A673 (cell line): ENCODE measurements at regions not wholly inside any gene's neighbourhood (a gene's known extent, or its start where the extent isn't known, plus 50 kb on each side); places are given as distances from the start of the nearest gene placed in this dataset.

Source experiments
- BruUV-seq: library from RNA; stranded (reverse); fragments of 400-500 nt; replicated peaks from 2 replicates; lab custom pipeline; 2021; lab: Mats Ljungman, UMichigan
- CTCF ChIA-PET: fragments of 300-600 bp; sonication (Branson Sonifier 250); formaldehyde crosslinking; loops from one replicate; lab custom pipeline; 2022; ENCODE audit warnings: antibody characterized with exemption; lab: Charles Lee
- POLR2A ChIA-PET: fragments of 300-600 bp; sonication (Branson Sonifier 250); formaldehyde crosslinking; loops from one replicate; lab custom pipeline; 2022; ENCODE audit warnings: antibody characterized with exemption; ENCODE audit not compliant: low non-redundant PET; lab: Charles Lee
- DNase-seq: peaks from one replicate; pipeline ENCODE4 v3.0.0-alpha.2; 2015; ENCODE audit warnings: low spot score
- H3K27ac ChIP-seq: fragments of 200-600 bp; sonication (generic); 2 replicates; pipeline ENCODE4 v1.5.1; 2016; ENCODE audit warnings: mixed run types, low read depth, mild to moderate bottlenecking, mixed read lengths, antibody characterized with exemption, low read length; ENCODE audit not compliant: poor library complexity, severe bottlenecking
- H3K27me3 ChIP-seq: fragments of 200-600 bp; sonication (generic); replicated peaks from 2 replicates; pipeline ENCODE4 v1.6.1; 2017; ENCODE audit warnings: mixed run types, low read depth, mild to moderate bottlenecking, mixed read lengths, antibody characterized with exemption, low read length; ENCODE audit not compliant: insufficient read depth, poor library complexity
- H3K36me3 ChIP-seq: fragments of 200-600 bp; sonication (generic); 2 replicates; pipeline ENCODE4 v1.6.1; 2016; ENCODE audit warnings: mixed run types, mild to moderate bottlenecking, mixed read lengths, antibody characterized with exemption, low read length; ENCODE audit not compliant: insufficient read depth, poor library complexity, severe bottlenecking
- H3K4me1 ChIP-seq: fragments of 200-600 bp; sonication (generic); 2 replicates; pipeline ENCODE4 v1.6.1; 2017; ENCODE audit warnings: mixed run types, mild to moderate bottlenecking, mixed read lengths, antibody characterized with exemption, low read length; ENCODE audit not compliant: insufficient read depth, poor library complexity, severe bottlenecking
- H3K4me3 ChIP-seq: fragments of 200-600 bp; sonication (generic); 2 replicates; pipeline ENCODE4 v1.5.1; 2016; ENCODE audit warnings: low read depth, mixed run types, mild to moderate bottlenecking, mixed read lengths, low read length; ENCODE audit not compliant: poor library complexity, severe bottlenecking
- H3K9me3 ChIP-seq: fragments of 200-600 bp; sonication (generic); 2 replicates; pipeline ENCODE4 v1.6.1; 2016; ENCODE audit warnings: mixed run types, low read depth, mild to moderate bottlenecking, mixed read lengths, antibody characterized with exemption, low read length; ENCODE audit not compliant: poor library complexity, severe bottlenecking
- EZH2 ChIP-seq: fragments of 200-600 bp; sonication (generic); IDR thresholded peaks from 2 replicates; pipeline ENCODE4 v1.6.1; 2017; ENCODE audit warnings: borderline replicate concordance, low read depth, mild to moderate bottlenecking, mixed read lengths, antibody characterized with exemption, low read length; ENCODE audit not compliant: poor library complexity, severe bottlenecking
- intact Hi-C: fragments of 100-400 bp; cut with micrococcal nuclease; formaldehyde crosslinking; loops from one replicate; pipeline ENCODE4 v1.10.0; 2022; ENCODE audit not compliant: unreplicated experiment
- TF ChIP-seq, protein P1 (sequence below): fragments of 300-800, 200-600 bp; sonication (generic); conservative IDR thresholded peaks from 2 replicates; pipeline ENCODE4 v1.5.1; 2017; ENCODE audit warnings: low read depth, mild to moderate bottlenecking, antibody characterized with exemption, low read length, moderate library complexity, mixed read lengths

DNA sequence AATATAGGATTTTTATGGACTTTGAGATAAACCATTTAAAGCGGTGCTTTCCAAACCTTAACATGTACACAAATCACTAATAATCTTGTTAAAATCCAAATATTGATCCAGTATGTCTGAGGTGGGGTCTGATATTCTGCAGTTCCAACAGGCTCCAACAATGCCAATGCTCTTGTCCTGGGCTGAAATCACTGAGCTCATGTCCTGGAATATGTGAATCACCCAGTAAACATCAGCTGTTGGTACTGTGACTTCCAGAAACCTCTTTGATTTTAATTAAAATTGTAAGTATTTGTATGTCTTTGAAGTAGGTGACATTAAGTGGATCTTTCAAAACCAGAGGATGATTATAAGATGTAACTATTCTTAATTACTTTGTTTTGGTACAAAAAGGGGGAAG, 52.8 kb upstream of the CAST start:
- Histone ChIP-seq H3K4me1 (peaks cover 25% of the 10 kb centered on the region), H3K9me3 (peaks cover 9% of the 10 kb centered on the region), H3K4me3 (no peak overlapping the region), H3K36me3 (no peaks in the 10 kb centered on the region), H3K27ac (no peak overlapping the region), H3K27me3 (no peaks in the 10 kb centered on the region)
- intact Hi-C loops = loop anchor here (5.0 to 10.0 kb wide), 2 partner anchors 177 to 965 kb away; partner anchors contain the start of genes PCSK1 and RFESD
- no TSS peak for BruUV-seq
- ChIA-PET CTCF (no interaction called here), POLR2A (no interaction called here)
- TF ChIP-seq, protein P1, sequence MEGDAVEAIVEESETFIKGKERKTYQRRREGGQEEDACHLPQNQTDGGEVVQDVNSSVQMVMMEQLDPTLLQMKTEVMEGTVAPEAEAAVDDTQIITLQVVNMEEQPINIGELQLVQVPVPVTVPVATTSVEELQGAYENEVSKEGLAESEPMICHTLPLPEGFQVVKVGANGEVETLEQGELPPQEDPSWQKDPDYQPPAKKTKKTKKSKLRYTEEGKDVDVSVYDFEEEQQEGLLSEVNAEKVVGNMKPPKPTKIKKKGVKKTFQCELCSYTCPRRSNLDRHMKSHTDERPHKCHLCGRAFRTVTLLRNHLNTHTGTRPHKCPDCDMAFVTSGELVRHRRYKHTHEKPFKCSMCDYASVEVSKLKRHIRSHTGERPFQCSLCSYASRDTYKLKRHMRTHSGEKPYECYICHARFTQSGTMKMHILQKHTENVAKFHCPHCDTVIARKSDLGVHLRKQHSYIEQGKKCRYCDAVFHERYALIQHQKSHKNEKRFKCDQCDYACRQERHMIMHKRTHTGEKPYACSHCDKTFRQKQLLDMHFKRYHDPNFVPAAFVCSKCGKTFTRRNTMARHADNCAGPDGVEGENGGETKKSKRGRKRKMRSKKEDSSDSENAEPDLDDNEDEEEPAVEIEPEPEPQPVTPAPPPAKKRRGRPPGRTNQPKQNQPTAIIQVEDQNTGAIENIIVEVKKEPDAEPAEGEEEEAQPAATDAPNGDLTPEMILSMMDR = no peak
- no peak for TF ChIP-seq EZH2
- DNase-seq = no peak

GRCh38 chr5:96610747-96611146, 51.4 kb upstream of the CAST start:
- Histone ChIP-seq H3K4me1 (peaks cover 36% of the 10 kb centered on the region), H3K36me3 (no peaks in the 10 kb centered on the region), H3K27me3 (no peaks in the 10 kb centered on the region), H3K27ac (peak overlapping the region; percentile 11), H3K4me3 (no peak overlapping the region), H3K9me3 (peaks cover 9% of the 10 kb centered on the region)
- intact Hi-C loops = loop anchor here (5.0 kb wide), 5 partner anchors 92 to 532 kb away; partner anchors contain the start of gene LIX1
- POLR2A ChIA-PET = interaction anchor here (0.5 kb wide), 1 partner anchor 11 kb away, joined by 3 read pairs; no protein-coding TSS in a partner anchor
- BruUV-seq = no TSS peak
- TF ChIP-seq, protein P1 = no peak
- TF ChIP-seq EZH2 = no peak
- DNase-seq = peak; percentile 79
- CTCF ChIA-PET = no interaction called here

- intact Hi-C loops = loop anchor here (5.0 kb wide), 5 partner anchors 90 to 530 kb away; partner anchors contain the start of gene LIX1
- DNase-seq = no peak
- H3K36me3 ChIP-seq = no peaks in the 10 kb centered on the region
- TF ChIP-seq, protein P1 = no peak
- H3K27ac ChIP-seq = no peak overlapping the region
- H3K27me3 ChIP-seq = no peaks in the 10 kb centered on the region
- no TSS peak for BruUV-seq
- peaks cover 36% of the 10 kb centered on the region for H3K4me1 ChIP-seq
- CTCF ChIA-PET = no interaction called here
- peaks cover 9% of the 10 kb centered on the region for H3K9me3 ChIP-seq
- no peak overlapping the region for H3K4me3 ChIP-seq
- POLR2A ChIA-PET = no interaction called here
Measured at GRCh38 chr5:96611946-96612345, 50.2 kb upstream of the CAST start.
